Mesendoderm (in vitro differentiated cells): ENCODE measurements at regions not wholly inside any gene's neighbourhood (a gene's known extent, or its start where the extent isn't known, plus 50 kb on each side); places are given as distances from the start of the nearest gene placed in this dataset.

ENCODE experiments used
- DNase-seq: peaks from one replicate; pipeline ENCODE4 v3.0.0; 2013
- H2AK5ac ChIP-seq: 2 replicates; pipeline ENCODE4 v1.6.1; 2013; ENCODE audit warnings: low read length, inconsistent platforms
- H2BK120ac ChIP-seq: 2 replicates; pipeline ENCODE4 v1.6.1; 2013; ENCODE audit warnings: low read depth, mild to moderate bottlenecking, low read length, moderate library complexity, mixed read lengths
- H2BK15ac ChIP-seq: replicated peaks from 2 replicates; pipeline ENCODE4 v1.6.1; 2013; ENCODE audit warnings: low read depth, mild to moderate bottlenecking, moderate library complexity
- H2BK5ac ChIP-seq: 2 replicates; pipeline ENCODE4 v1.6.1; 2013; ENCODE audit warnings: low read length, inconsistent platforms
- H3K18ac ChIP-seq: 2 replicates; pipeline ENCODE4 v1.6.1; 2013; ENCODE audit warnings: mild to moderate bottlenecking, low read length, mixed read lengths
- H3K23ac ChIP-seq: one replicate; pipeline ENCODE4 v1.6.1; 2013; ENCODE audit warnings: low read length
- H3K27ac ChIP-seq: 2 replicates; pipeline ENCODE4 v1.5.1; 2013; ENCODE audit warnings: low read depth, mild to moderate bottlenecking, inconsistent platforms, low read length, moderate library complexity
- H3K27me3 ChIP-seq: 2 replicates; pipeline ENCODE4 v1.6.1; 2013; ENCODE audit warnings: low read length, control low read depth, mild to moderate bottlenecking, inconsistent platforms; ENCODE audit not compliant: insufficient read depth, poor library complexity
- H3K36me3 ChIP-seq: 2 replicates; pipeline ENCODE4 v1.6.1; 2013; ENCODE audit warnings: low read length, inconsistent platforms; ENCODE audit not compliant: control insufficient read depth, insufficient read depth
- H3K4ac ChIP-seq: one replicate; pipeline ENCODE4 v1.6.1; 2013; ENCODE audit warnings: low read depth, mild to moderate bottlenecking, low read length, moderate library complexity
- H3K4me1 ChIP-seq: 2 replicates; pipeline ENCODE4 v1.6.1; 2013; ENCODE audit warnings: low read depth, low read length, inconsistent platforms; ENCODE audit not compliant: control insufficient read depth
- H3K4me2 ChIP-seq: 2 replicates; pipeline ENCODE4 v1.6.1; 2013; ENCODE audit warnings: low read length
- H3K4me3 ChIP-seq: 2 replicates; pipeline ENCODE4 v1.5.1; 2013; ENCODE audit warnings: mild to moderate bottlenecking, low read length
- H3K56ac ChIP-seq: one replicate; pipeline ENCODE4 v1.6.1; 2013; ENCODE audit warnings: low read length
- H3K79me1 ChIP-seq: 2 replicates; pipeline ENCODE4 v1.6.1; 2013; ENCODE audit warnings: low read length, inconsistent platforms
- H3K79me2 ChIP-seq: 2 replicates; pipeline ENCODE4 v1.6.1; 2013; ENCODE audit warnings: mild to moderate bottlenecking, low read length; ENCODE audit not compliant: control insufficient read depth, insufficient read depth
- H3K9ac ChIP-seq: 2 replicates; pipeline ENCODE4 v1.6.1; 2013; ENCODE audit warnings: low read length, inconsistent platforms
- H4K5ac ChIP-seq: one replicate; pipeline ENCODE4 v1.6.1; 2013; ENCODE audit warnings: low read length
- H4K8ac ChIP-seq: one replicate; pipeline ENCODE4 v1.6.1; 2013; ENCODE audit warnings: low read depth, mild to moderate bottlenecking, control low read depth, low read length, moderate library complexity
- WGBS: extraction: QIAGEN DNeasy Blood & Tissue Kit; methylation state at CpG from one replicate; pipeline ENCODE4 v1.1.7; 2013; ENCODE audit warnings: low lambda C conversion rate, missing lambda C conversion rate; ENCODE audit not compliant: insufficient coverage; ENCODE audit errors: extremely low coverage; 5-methylcytosine and 5-hydroxymethylcytosine counted together

DNA sequence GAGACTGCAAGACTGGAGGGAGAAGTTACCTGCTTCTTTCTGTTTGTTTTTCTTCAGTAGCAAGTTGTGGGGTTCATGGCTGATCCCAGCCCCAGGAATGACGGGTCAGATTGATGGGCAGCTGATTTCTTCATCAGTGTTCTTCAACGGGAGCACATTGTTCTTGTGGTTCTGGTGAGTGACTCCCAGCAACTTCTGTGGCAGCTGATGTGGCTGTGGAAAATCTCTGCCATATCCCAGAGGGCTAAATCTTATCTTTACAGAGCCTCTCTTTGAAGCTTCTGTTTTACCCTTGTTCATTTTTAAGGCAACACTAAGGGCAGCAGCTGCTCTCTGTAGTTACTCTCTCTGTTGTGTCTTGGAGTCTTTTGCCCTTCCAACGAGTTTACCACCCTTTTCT, 710.3 kb downstream of the PRELID2 start:
- Histone ChIP-seq H4K8ac (no peak overlapping the region), H3K79me2 (no peaks in the 10 kb centered on the region), H3K27me3 (no peaks in the 10 kb centered on the region), H2BK120ac (no peak overlapping the region), H3K36me3 (no peaks in the 10 kb centered on the region), H3K4me2 (no peak overlapping the region), H4K5ac (no peak overlapping the region), H2BK15ac (no peak overlapping the region), H3K27ac (no peak overlapping the region), H3K18ac (no peak overlapping the region), H3K56ac (no peak overlapping the region), H3K9ac (no peak overlapping the region), H3K4me1 (no peaks in the 10 kb centered on the region), H2BK5ac (no peak overlapping the region), H3K79me1 (no peaks in the 10 kb centered on the region), H2AK5ac (no peak overlapping the region), H3K4ac (no peak overlapping the region), H3K4me3 (no peak overlapping the region), H3K23ac (no peak overlapping the region)
- no CpG with 5 or more reads among the region's 3 CpGs for WGBS
- DNase-seq = no peak

DNA sequence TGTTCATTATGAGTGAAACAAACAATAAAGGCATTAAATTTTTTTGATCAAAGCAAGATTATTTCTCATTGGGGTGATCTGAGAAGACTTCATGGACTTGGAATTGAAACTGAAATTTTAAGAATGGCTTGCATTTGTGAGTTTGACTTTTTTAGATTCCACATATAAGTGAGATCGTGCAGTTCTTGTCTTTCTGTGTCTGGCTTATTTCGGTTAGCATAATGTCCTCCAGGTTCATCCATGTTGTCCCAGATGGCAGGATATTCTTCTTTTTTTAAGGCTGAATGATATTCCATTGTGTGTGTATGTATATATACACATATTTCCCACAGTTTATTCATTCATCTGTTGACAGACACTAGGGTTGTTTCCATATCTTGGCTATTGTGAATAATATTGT, 716.5 kb downstream of the PRELID2 start:
- H2BK120ac ChIP-seq = no peak overlapping the region
- no peak overlapping the region for H3K4ac ChIP-seq
- H3K79me1 ChIP-seq = no peaks in the 10 kb centered on the region
- H2BK15ac ChIP-seq = no peak overlapping the region
- no peak for DNase-seq
- H3K23ac ChIP-seq = no peak overlapping the region
- no peak overlapping the region for H3K18ac ChIP-seq
- no CpG with 5 or more reads among the region's 2 CpGs for WGBS
- no peak overlapping the region for H2BK5ac ChIP-seq
- no peak overlapping the region for H3K27ac ChIP-seq
- H4K8ac ChIP-seq = no peak overlapping the region
- H3K4me2 ChIP-seq = no peak overlapping the region
- H3K56ac ChIP-seq = no peak overlapping the region
- H3K36me3 ChIP-seq = no peaks in the 10 kb centered on the region
- H3K4me1 ChIP-seq = no peaks in the 10 kb centered on the region
- H3K9ac ChIP-seq = no peak overlapping the region
- H3K79me2 ChIP-seq = no peaks in the 10 kb centered on the region
- H3K27me3 ChIP-seq = no peaks in the 10 kb centered on the region
- H2AK5ac ChIP-seq = no peak overlapping the region
- H3K4me3 ChIP-seq = no peak overlapping the region
- H4K5ac ChIP-seq = no peak overlapping the region

DNA sequence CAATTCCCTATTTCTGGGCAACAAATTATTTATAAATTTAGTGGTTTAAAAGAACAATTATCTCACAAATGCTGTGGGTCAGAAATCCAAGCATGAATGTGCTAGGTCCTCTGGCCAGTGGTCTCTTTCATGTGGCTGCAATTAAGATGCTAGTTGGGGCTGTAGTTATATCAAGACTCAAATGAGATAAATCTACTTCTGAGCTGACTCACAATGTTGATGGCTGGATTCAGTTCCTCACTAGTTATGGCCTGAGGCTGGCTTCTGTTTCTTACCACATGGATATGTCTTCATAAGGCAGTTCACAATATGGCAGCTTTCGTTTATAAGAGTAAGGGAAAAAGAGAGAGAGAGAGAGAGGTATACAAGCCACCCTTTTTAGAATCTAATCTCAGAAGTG, 717.0 kb downstream of the PRELID2 start:
- Histone ChIP-seq H3K79me2 (no peaks in the 10 kb centered on the region), H3K4me2 (no peak overlapping the region), H4K8ac (no peak overlapping the region), H3K18ac (no peak overlapping the region), H2AK5ac (no peak overlapping the region), H2BK120ac (no peak overlapping the region), H3K27me3 (no peaks in the 10 kb centered on the region), H3K9ac (no peak overlapping the region), H3K56ac (no peak overlapping the region), H3K27ac (no peak overlapping the region), H3K4me1 (no peaks in the 10 kb centered on the region), H3K23ac (no peak overlapping the region), H3K36me3 (no peaks in the 10 kb centered on the region), H4K5ac (no peak overlapping the region), H2BK5ac (no peak overlapping the region), H3K4me3 (no peak overlapping the region), H2BK15ac (no peak overlapping the region), H3K4ac (no peak overlapping the region), H3K79me1 (no peaks in the 10 kb centered on the region)
- WGBS = no CpG with 5 or more reads among the region's 1 CpG
- DNase-seq = no peak

DNA sequence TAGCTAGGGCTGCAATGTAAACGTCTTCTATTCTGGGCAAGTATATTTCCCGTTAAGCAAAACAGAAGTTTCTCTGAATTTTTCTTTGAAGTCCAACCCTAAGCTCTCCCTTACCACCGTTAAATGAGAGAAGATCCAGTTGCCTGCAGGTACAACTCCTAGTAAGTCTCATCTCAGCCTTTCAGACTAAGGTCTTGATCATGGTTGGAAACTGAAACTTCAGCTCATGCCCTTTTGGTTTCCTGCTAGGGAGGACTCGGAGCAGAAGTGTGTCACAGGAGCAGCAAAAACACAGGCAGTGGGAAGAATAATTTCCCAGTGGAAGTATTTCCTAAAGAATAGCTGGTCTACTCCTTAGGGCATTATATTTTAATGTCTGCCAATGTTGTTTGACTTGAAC, 717.9 kb downstream of the PRELID2 start:
- no CpG with 5 or more reads among the region's 4 CpGs for whole genome bisulfite sequencing
- no peak overlapping the region for H3K18ac ChIP-seq
- no peak overlapping the region for H2BK15ac ChIP-seq

GRCh38 chr5:145111420-145111819, 723.7 kb downstream of the PRELID2 start:
- Histone ChIP-seq H3K27ac (no peak overlapping the region), H2BK120ac (no peak overlapping the region), H3K4me3 (no peak overlapping the region), H4K8ac (no peak overlapping the region), H2BK5ac (no peak overlapping the region), H3K79me2 (no peaks in the 10 kb centered on the region), H3K36me3 (no peaks in the 10 kb centered on the region), H3K9ac (no peak overlapping the region), H3K56ac (no peak overlapping the region), H4K5ac (no peak overlapping the region), H2BK15ac (no peak overlapping the region), H3K23ac (no peak overlapping the region), H3K18ac (no peak overlapping the region), H3K4me2 (no peak overlapping the region), H3K79me1 (no peaks in the 10 kb centered on the region), H3K4ac (no peak overlapping the region), H2AK5ac (no peak overlapping the region), H3K27me3 (no peaks in the 10 kb centered on the region), H3K4me1 (no peaks in the 10 kb centered on the region)
- peak; percentile 19 for DNase-seq
- no CpG with 5 or more reads among the region's 3 CpGs for WGBS

More for the DNA sequence above, 717.9 kb downstream of the PRELID2 start:
- Histone ChIP-seq H3K79me1 (no peaks in the 10 kb centered on the region), H3K23ac (no peak overlapping the region), H3K9ac (no peak overlapping the region), H2BK120ac (no peak overlapping the region), H3K4me1 (no peaks in the 10 kb centered on the region), H2AK5ac (no peak overlapping the region), H3K27ac (no peak overlapping the region), H3K4ac (no peak overlapping the region), H4K8ac (no peak overlapping the region), H3K56ac (no peak overlapping the region), H3K27me3 (no peaks in the 10 kb centered on the region), H3K79me2 (no peaks in the 10 kb centered on the region), H4K5ac (no peak overlapping the region), H2BK5ac (no peak overlapping the region), H3K36me3 (no peaks in the 10 kb centered on the region), H3K4me2 (no peak overlapping the region), H3K4me3 (no peak overlapping the region)
- no peak for DNase-seq

GRCh38 chr5:145110834-145111233, 724.3 kb downstream of the PRELID2 start:
- no peak for DNase-seq
- H2BK5ac ChIP-seq = no peak overlapping the region
- H3K4ac ChIP-seq = no peak overlapping the region
- H3K27ac ChIP-seq = no peak overlapping the region
- H3K27me3 ChIP-seq = no peaks in the 10 kb centered on the region
- no peak overlapping the region for H2BK15ac ChIP-seq
- H4K5ac ChIP-seq = no peak overlapping the region
- H3K4me1 ChIP-seq = no peaks in the 10 kb centered on the region
- H3K79me2 ChIP-seq = no peaks in the 10 kb centered on the region
- no peaks in the 10 kb centered on the region for H3K79me1 ChIP-seq
- H3K23ac ChIP-seq = no peak overlapping the region
- no peak overlapping the region for H3K4me3 ChIP-seq
- H4K8ac ChIP-seq = no peak overlapping the region
- no peak overlapping the region for H3K56ac ChIP-seq
- H2AK5ac ChIP-seq = no peak overlapping the region
- no peak overlapping the region for H3K4me2 ChIP-seq
- H3K9ac ChIP-seq = no peak overlapping the region
- H3K18ac ChIP-seq = no peak overlapping the region
- no peak overlapping the region for H2BK120ac ChIP-seq
- no peaks in the 10 kb centered on the region for H3K36me3 ChIP-seq
